Left renal pelvis (tissue), 4 donors: ENCODE measurements at regions not wholly inside any gene's neighbourhood (a gene's known extent, or its start where the extent isn't known, plus 50 kb on each side); places are given as distances from the start of the nearest gene placed in this dataset.
"Not testable (repeated sequence)": the region's sequence is repeated elsewhere in the genome, so short reads cannot be mapped to it uniquely, and the experiment has no call there.

ENCODE experiments used
- DNase-seq, 4 donors: peaks; one replicate each; pipeline ENCODE4 v3.0.0-alpha.2; 2013; ENCODE audit warnings: low read depth in 4 of 4, low spot score in 3 of 4

GRCh38 chr5:79924936-79925893 is 65.8 kb downstream of the MTX3 start:
- DNase-seq: no peak

- no peak for DNase-seq
Observed at GRCh38 chr5:79923431-79923830, 67.6 kb downstream of the MTX3 start.

GRCh38 chr5:79922626-79923025 is 68.4 kb downstream of the MTX3 start:
- no peak for DNase-seq

- not testable (repeated sequence) for DNase-seq
Observed at GRCh38 chr5:79907452-79907851, 83.6 kb downstream of the MTX3 start.

- DNase-seq: not testable (repeated sequence)
Observed at GRCh38 chr5:79902571-79902970, 88.5 kb downstream of the MTX3 start.

- DNase-seq: no peak
Observed at GRCh38 chr5:79901631-79902030, 89.4 kb downstream of the MTX3 start.

- no peak for DNase-seq
Observed at GRCh38 chr5:79898611-79899010, 92.5 kb downstream of the MTX3 start.

- no peak for DNase-seq
Observed at GRCh38 chr5:79893976-79894375, 97.1 kb downstream of the MTX3 start.

- no peak for DNase-seq
Observed at GRCh38 chr5:79893485-79893884, 97.6 kb downstream of the MTX3 start.

GRCh38 chr5:79890930-79891249 is 100.2 kb downstream of the MTX3 start:
- no peak for DNase-seq

GRCh38 chr5:79890119-79890929 is 100.7 kb downstream of the MTX3 start:
- no peak for DNase-seq

GRCh38 chr5:79888643-79889042 is 102.4 kb downstream of the MTX3 start:
- no peak for DNase-seq

GRCh38 chr5:79886925-79887655 is 104.0 kb downstream of the MTX3 start:
- DNase-seq: no peak

GRCh38 chr5:79886456-79886855 is 104.6 kb downstream of the MTX3 start:
- no peak for DNase-seq

- DNase-seq: not testable (repeated sequence)
Observed at GRCh38 chr5:79879880-79880279, 111.2 kb downstream of the MTX3 start.

- no peak for DNase-seq
Observed at GRCh38 chr5:79878721-79879336, 112.2 kb downstream of the MTX3 start.

- no peak for DNase-seq
Observed at GRCh38 chr5:79878136-79878679, 112.9 kb downstream of the MTX3 start.

GRCh38 chr5:79876456-79876855 is 114.6 kb downstream of the MTX3 start:
- DNase-seq: no peak

GRCh38 chr5:79875230-79875629 is 115.8 kb downstream of the MTX3 start:
- no peak for DNase-seq

GRCh38 chr5:79873187-79873586 is 117.9 kb downstream of the MTX3 start:
- DNase-seq: no peak
